ENCODE measurements at regions not wholly inside any gene's neighbourhood (a gene's known extent, or its start where the extent isn't known, plus 50 kb on each side); places are given as distances from the start of the nearest gene placed in this dataset.

- no peaks in the 10 kb centered on the region for H3K4me1 ChIP-seq (replicated peaks in 1 of 4; ENCODE audit: control insufficient read depth in 3 of 4, insufficient read depth in 4 of 4, low read length in 3 of 4)
Measured at GRCh38 chr21:25314247-25314646, 293.0 kb downstream of the MRPL39 start.

More at GRCh38 chr21:25314247-25314646, 293.0 kb downstream of the MRPL39 start:
- ChIA-PET CTCF (ENCODE audit: partially characterized antibody) (interaction anchor here (1.2 to 2.0 kb wide), 4 partner anchors 10 to 77 kb away, joined by 3 to 11 read pairs (median 4); no protein-coding TSS in a partner anchor), POLR2A (ENCODE audit: partially characterized antibody) (no interaction called here)
- H2BK15ac ChIP-seq (ENCODE audit: low read length): no peak overlapping the region
- no peak overlapping the region for H2BK5ac ChIP-seq (ENCODE audit: low read depth, low read length)
- DNase-seq (ENCODE audit: low read depth in 1 of 2, low spot score in 2 of 2) (no peak), FAIRE-seq (no peak)
- no peaks in the 10 kb centered on the region for H3K27me3 ChIP-seq (replicated peaks in 1 of 4; ENCODE audit: control insufficient read depth in 3 of 4, extremely low read depth in 1 of 4, insufficient read depth in 3 of 4, low read length in 3 of 4)
- H3K36me3 ChIP-seq (ENCODE audit: control insufficient read depth in 2 of 4, insufficient read depth in 4 of 4, low read length in 3 of 4): no peaks in the 10 kb centered on the region
- H3K9ac ChIP-seq (replicated peaks in 1 of 4; ENCODE audit: extremely low read depth in 1 of 4, low read depth in 3 of 4, low read length in 3 of 4): no peak overlapping the region
- H3K27ac ChIP-seq (ENCODE audit: low read depth, low read length): no peak overlapping the region
- H3K18ac ChIP-seq (ENCODE audit: extremely low read depth, low read length): no peak overlapping the region
- no peak overlapping the region for H3K14ac ChIP-seq (ENCODE audit: insufficient read length)
- H2AFZ ChIP-seq (ENCODE audit: low read length): no peak overlapping the region
- no peaks in the 10 kb centered on the region for H3K79me2 ChIP-seq (ENCODE audit: control insufficient read depth in 1 of 2, insufficient read depth in 2 of 2, low read length in 2 of 2)
- H3K23me2 ChIP-seq (ENCODE audit: low read depth, low read length): no peaks in the 10 kb centered on the region
- H2AK5ac ChIP-seq (ENCODE audit: low read depth, low read length): no peak overlapping the region
- no peak overlapping the region for H3K4me3 ChIP-seq (ENCODE audit: extremely low read depth in 1 of 4, insufficient read depth in 2 of 4, low read depth in 3 of 4, low read length in 4 of 4)
- H3K4ac ChIP-seq (replicated peaks; ENCODE audit: insufficient read length, low read depth, low read length): no peak overlapping the region
- no peak overlapping the region for H2BK12ac ChIP-seq (ENCODE audit: low read depth, low read length)
- H4K20me1 ChIP-seq (replicated peaks in 1 of 2; ENCODE audit: control insufficient read depth in 1 of 2, insufficient read depth in 2 of 2, low read length in 2 of 2): no peaks in the 10 kb centered on the region
- H3K56ac ChIP-seq (replicated peaks; ENCODE audit: insufficient read length, low read depth, low read length): no peak overlapping the region
- no peak overlapping the region for H2BK20ac ChIP-seq (ENCODE audit: low read length)
- no peaks in the 10 kb centered on the region for H3K79me1 ChIP-seq (ENCODE audit: low read depth, low read length)
- no peak overlapping the region for H3K23ac ChIP-seq (ENCODE audit: insufficient read length)
- H2BK120ac ChIP-seq (replicated peaks; ENCODE audit: low read depth, low read length): no peak overlapping the region
- no peak overlapping the region for H4K5ac ChIP-seq (ENCODE audit: insufficient read length, low read depth, low read length)
- no peak overlapping the region for H4K8ac ChIP-seq (ENCODE audit: extremely low read depth, insufficient read depth, low read length)
- WGBS, 2 experiments (ENCODE audit: extremely low coverage in 1 of 2, insufficient coverage in 1 of 2, insufficient read length in 1 of 2, insufficient replicate concordance in 2 of 2, low coverage in 1 of 2, low lambda C conversion rate in 2 of 2, missing lambda C conversion rate in 1 of 2): 77% methylated on average over 1 of the region's 1 CpG; no CpG with 5 or more reads in 1 of the 2 experiments
- no peak overlapping the region for H4K91ac ChIP-seq (replicated peaks; ENCODE audit: insufficient read length, low read length)
- no peaks in the 10 kb centered on the region for H3K9me3 ChIP-seq (ENCODE audit: insufficient read depth in 2 of 2, low read depth in 1 of 2, low read length in 1 of 2)
- TF ChIP-seq BRCA1 (IDR thresholded peaks at IDR 0.05; ENCODE audit: low read depth, low read length): no peak
- TF ChIP-seq MAFK (IDR thresholded peaks at IDR 0.05; ENCODE audit: low read depth, low read length): no peak
- no peak for TF ChIP-seq CHD1 (IDR thresholded peaks at IDR 0.05; ENCODE audit: low read depth, low read length)
- TF ChIP-seq KDM4A (IDR thresholded peaks at IDR 0.05; ENCODE audit: low read depth, low read length, severe bottlenecking): no peak
- no peak for TF ChIP-seq EGR1 (IDR thresholded peaks at IDR 0.05; ENCODE audit: borderline replicate concordance, low read depth, low read length)
- no peak for TF ChIP-seq KDM1A (IDR thresholded peaks at IDR 0.05; ENCODE audit: borderline replicate concordance, low read length)
- TF ChIP-seq EP300 (IDR thresholded peaks at IDR 0.05; ENCODE audit: borderline replicate concordance in 1 of 2, low read depth in 2 of 2, low read length in 2 of 2): no peak
- no peak overlapping the region for H3K4me2 ChIP-seq (ENCODE audit: insufficient read depth in 1 of 2, low read depth in 2 of 2, low read length in 2 of 2)
